ENCODE measurements at regions not wholly inside any gene's neighbourhood (a gene's known extent, or its start where the extent isn't known, plus 50 kb on each side); places are given as distances from the start of the nearest gene placed in this dataset.
"Not testable (repeated sequence)": the region's sequence is repeated elsewhere in the genome, so short reads cannot be mapped to it uniquely, and the experiment has no call there.

DNA sequence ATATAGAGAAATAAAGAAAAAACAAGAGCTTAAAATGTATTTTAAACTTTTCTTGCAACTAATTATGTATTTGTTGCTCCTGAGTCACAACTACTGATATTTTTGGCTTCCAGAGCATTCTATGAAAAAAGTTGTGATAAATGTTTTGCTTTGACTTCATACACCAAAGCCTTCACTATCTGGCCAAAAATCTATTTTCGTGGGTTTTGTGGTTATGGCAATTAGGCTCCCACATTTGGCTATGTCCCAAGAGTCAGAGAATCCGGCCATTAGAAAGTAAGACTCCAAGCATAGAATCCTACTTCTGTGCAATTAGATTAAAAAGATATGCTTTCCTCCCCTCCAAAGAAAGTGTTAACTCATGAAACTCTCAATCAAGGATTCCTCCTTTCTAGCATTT lies 1456.1 kb upstream of the ACVR2A start:
- no peak for DNase-seq

DNA sequence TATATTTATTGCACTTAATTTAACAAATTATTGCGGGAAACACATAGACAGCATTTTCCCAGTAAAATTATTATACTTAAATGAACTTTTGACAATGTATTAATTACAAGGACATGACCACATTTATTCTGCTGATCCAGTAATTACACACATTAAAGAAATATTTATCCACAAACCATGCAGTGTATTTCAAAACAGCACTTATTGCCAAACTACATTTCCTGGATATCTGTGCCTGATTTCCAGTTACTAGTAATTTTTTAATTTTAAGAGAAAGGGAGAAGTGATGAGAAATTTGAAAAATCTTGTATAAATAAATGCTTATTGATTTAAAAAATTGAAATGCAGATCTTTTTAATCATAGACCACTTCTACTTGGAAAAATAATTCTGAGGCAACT lies 1458.7 kb upstream of the ACVR2A start:
- DNase-seq, result no peak

DNA sequence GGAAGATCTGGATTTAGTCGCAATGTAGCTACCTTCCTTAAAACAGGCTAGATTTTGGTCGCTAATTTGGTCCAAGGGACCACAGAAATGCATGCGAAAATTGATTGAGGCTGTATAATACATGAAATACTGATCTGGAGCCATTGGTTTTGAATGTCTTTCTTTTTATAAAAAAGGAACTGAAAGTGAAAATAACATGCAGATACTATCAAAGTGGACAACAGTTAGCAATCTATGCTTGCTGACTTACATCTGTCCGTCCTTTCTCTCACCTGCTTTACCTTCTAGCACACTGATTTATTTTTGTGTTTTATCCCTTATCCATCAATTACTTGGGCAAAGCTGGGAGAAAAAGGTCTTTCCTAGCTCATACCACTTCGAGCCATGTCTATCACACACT lies 1459.8 kb upstream of the ACVR2A start:
- no peak for DNase-seq

DNA sequence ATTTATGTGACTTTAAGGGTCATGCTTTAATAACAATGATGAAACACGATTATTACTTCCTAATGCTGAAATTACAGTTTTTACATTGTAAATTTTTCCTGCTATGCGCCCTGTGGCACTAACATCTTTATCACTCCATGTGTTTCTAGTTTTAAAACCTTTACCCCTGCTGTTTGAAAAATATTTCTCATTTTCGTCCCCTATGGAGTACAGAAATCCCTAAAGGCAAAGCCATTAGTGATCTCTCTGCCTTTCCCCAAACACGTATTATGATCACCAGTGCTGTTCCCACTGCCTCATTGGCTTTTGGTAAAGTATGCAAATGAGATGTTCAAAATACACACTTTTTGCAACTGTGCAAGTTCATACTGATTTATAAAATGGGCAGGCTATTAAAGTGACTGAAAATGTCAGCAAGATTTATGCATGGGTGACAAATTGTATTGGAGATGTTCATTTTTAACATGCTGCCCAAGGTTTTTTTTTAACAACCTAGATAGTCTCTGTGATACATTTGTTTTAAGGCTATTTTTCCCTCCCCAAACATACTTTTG lies 1468.2 kb upstream of the ACVR2A start:
- no peak for DNase-seq

DNA sequence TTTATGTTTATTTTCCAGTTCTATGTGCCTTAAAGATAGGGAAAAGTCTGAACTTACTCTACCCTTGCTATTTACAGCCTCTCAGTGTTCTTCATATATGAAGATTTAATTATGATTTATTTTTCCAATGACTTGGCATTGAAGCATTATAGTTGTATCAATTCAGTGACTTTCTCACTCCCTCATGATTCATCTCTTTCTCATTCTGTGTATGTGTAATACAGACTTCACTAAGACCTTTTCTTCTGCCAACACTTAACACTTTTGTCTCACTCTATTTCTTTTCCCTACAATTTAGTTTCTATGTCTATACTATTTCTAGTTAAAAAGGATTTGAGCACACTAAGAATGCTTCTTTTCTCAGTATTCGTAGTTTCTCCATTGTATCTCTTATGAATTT lies 1470.3 kb upstream of the ACVR2A start:
- DNase-seq, result no peak

DNA sequence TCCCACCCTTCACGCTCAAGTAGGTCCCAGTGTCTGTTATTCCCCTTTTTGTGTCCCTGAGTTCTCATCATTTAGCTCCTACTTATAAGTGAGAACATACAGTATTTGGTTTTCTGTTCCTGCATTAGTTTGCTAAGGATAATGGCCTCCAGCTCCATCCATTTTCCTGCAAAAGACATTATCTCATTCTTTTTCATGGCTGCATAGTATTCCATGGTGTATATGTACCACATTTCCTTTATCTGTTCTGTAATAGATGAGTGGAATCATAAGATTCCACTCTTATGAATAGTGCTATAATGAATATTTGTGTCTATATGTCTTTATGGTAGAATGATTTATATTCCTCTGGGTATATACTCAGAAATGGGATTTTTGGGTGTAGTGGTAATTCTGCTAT lies 1473.5 kb upstream of the ACVR2A start:
- DNase-seq, result not testable (repeated sequence)

DNA sequence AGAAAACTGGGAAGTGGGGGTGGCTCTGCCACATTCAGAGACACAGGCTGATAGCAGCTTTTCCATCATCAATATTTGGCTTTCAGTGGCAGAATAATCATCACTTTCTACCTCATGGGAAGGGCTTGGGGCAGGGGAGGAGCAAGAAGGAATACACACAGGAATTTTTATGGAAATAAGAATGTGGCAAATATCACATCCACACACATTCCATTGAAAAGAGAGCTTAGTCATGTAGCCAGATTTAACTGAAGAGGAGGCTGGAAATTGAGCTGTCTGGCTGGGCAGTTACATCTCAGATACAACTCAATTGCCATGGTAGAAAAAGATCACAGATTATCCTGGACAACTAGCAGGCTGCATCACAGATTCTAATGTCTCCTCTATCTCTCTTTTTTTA lies 1474.0 kb upstream of the ACVR2A start:
- no peak for DNase-seq

DNA sequence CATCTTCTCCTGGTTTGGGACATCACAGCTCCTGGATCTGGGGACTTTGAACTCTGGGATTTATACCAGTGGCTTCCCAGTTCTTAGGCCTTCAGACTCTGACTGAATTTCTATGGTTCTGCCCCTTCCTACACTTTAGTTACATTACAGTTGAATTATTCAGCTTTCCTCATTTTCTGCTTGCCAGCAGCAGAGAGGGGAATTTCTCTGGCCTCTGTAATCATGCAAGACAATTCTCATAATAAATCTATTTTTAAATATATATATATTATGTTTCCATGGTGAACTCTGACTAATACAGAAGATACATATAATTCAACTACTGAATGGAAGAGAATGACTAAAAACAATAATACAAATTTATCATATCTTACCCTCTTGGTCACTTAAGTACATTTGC lies 1478.6 kb upstream of the ACVR2A start:
- no peak for DNase-seq

DNA sequence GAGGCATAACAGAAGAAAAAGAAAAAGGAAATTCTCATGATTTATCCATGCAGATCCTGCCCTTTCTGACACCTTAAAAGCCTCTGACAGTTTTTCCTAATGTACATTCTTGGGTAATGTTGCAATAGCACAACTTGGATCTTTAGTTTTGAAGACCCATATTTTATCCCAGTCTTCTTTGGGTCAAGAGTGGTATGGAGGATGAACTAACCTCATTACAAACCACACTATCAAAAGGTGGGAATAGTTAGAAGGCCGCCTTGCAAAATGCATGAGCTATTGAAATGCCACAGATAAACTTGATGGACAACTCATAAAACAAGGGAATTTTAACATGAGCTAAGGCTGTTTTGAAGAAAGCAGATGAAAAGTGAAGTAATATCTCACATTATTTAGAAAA lies 1479.8 kb upstream of the ACVR2A start:
- DNase-seq, result no peak

DNA sequence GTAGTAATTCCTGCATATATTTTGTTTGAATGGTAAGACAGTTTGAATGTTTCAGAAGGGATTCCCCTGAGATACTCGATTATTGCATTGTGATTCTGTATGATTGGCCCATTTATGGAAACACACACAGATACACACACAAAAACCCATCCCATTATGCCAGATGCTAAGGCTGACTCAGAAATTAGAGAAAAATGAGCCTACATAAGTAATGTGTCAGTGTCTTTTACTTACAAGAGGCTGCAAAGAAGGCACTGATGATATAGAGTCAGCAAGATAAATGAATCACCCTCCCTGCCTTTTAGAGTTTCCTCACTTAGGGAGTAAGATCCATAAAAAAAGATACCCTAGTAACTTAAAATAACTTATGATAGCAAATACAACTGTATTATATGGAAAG lies 1481.1 kb upstream of the ACVR2A start:
- no peak for DNase-seq

DNA sequence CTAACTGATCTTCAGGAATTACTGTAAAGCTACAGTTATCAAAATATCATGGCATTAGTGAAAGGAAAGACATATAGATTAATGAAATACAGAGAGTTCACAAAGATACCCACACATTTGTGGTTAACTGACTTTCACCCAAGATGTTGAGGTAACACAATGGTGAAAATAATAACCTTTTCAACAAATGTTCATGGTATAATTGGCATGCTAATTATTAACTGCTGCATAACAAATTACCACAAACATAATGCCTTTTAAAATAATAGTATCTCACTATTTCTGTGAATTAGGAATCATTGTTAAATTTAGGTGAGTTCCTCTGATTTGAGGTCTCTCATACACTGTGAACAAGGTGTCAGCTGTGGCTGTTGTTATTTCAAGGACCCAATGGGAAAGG lies 1493.1 kb upstream of the ACVR2A start:
- DNase-seq, result no peak

DNA sequence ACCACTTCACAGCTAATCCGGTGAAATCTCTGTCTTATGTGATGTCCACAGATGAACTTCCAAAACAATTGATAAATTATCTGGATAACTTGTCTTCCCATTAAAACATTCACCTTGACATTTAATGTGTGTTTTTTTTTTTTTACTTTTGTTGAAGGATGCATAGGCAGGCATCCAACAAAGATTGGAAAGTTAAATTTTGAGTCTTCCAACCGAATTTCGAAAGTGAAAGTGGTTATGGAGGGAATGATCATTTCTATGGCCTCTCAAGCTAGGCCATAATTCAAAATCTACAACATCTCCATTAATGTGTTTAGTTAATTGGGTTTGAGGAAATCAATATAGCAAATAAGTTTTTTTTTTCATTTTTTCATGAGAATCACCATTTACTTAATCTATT lies 1495.5 kb upstream of the ACVR2A start:
- no peak for DNase-seq

DNA sequence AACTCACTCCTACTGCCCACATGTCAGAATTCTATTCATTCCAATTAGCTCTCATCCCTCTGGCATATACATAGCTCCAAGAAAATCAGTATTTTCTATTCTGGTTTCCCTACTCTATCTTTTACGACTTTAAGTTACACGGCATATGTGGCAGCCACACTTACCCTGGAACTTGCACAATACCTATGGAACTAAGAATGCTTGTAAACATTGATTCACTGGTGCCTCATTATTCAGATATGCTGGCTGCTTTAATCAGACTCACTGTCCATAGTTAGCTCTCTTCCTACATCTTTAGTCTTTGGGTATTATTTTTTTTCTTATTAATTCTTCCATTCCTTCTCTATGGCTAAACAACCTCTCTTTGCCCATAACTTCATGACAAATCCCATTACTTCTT lies 1519.9 kb upstream of the ACVR2A start:
- DNase-seq, result no peak

DNA sequence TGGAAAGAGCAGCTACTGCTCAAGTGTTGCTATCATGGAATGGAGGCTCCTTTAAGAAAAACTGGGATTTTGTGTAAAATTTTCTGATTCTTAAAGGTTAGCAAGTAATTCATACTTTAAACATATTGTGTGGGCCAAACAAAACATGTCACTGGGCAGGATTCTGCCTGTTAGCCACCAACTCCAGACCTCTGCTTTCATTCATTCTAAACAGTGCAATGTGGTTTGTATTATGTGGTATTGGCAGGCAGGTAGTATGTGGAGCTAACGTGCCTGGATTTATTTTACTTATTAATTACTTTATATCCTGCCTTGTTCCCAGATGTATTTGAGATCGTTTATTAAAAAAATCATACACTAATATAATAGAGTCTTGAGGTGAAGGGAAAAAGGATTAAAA lies 1521.3 kb upstream of the ACVR2A start:
- no peak for DNase-seq

DNA sequence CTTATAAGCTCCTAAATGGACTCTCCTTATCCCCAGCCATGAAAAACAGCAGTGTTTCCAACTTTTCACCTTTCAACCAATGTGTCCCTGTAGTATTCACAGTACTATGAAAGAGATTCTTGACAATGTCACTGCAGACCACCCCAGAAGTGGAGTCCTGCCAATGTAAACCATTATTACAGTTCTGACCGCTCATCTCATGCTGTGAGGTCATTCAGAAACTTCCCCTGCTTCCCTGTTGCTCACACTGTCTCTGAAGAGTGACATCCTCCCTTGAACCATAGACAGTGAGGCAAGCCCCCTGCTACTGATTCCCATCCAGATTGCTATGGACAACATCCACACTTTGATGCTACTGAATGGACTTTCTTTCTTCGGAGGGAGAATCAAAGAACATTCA lies 1523.7 kb upstream of the ACVR2A start:
- peak; percentile 67 for DNase-seq

DNA sequence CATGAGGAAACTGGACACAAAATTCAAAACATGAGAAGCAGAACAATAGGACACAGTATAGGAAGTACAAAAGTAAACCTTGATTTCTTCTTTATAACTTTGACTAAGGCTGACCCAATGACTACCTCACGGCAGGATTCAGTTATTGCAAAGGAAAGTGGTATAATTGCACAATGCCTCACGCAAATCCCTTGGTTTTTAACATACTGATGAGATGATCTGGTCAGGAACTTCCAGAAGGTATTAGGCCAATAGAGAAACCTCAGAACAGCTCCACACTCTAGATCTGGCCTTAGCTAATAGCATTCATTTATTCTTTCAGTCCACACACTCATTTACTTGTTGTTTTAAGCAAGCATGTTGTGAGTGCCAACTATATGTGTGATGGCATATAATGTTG lies 1526.9 kb upstream of the ACVR2A start:
- no peak for DNase-seq

DNA sequence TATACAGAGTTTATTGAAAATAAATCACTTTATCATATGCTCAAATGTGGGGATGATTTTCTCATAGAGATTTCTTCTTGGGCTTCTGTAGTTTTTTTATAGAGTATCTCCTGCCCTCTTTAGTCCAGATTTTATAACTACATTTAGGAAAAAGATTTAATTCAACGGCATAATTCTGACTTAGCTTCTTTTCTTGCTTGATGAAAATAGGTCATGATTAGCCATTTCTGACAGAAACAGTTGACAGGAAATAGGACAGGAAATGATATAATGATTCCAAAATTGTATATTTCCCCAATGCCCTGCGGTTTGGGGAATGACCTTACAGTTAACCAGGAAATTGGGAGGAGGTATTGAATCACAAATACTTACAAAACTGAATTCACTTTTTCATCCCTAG lies 1531.9 kb upstream of the ACVR2A start:
- DNase-seq, result no peak

DNA sequence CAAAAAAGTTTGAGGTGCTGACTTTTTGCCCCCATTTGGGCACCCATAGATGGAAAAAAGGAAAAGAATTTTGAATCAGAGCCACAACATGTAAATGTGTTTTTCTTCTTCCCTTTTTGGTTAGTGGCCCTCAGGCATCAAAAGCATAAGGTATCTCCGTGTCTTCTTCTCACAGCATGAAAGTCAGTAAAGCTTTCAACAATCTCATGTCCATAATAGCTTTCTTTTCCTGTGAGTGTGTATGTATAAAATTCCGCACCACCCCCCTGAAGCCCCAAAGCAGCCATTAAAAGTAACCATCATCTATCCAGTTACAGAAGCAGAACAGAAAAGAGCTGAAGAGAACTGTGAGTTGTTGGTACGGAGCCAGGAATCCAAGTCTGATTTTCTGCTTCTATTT lies 1539.7 kb upstream of the ACVR2A start:
- no peak for DNase-seq

DNA sequence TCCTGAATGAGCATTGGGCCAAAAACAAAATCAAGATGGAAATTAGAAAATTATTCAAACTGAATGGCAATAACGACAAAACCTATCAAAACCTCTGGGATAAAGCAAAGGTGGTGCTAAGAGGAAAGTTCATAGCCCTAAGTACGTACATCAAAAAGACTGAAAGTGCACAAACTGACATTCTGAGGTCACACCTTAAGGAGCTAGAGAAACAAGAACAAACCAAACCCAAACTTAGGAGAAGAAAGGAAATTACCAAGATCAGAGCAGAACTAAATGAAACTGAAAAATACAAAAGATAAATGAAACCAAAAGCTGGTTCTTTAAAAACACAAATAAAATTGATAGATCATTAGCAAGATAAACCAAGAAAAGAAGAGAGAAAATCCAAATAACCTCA lies 1543.5 kb upstream of the ACVR2A start:
- no peak for DNase-seq

DNA sequence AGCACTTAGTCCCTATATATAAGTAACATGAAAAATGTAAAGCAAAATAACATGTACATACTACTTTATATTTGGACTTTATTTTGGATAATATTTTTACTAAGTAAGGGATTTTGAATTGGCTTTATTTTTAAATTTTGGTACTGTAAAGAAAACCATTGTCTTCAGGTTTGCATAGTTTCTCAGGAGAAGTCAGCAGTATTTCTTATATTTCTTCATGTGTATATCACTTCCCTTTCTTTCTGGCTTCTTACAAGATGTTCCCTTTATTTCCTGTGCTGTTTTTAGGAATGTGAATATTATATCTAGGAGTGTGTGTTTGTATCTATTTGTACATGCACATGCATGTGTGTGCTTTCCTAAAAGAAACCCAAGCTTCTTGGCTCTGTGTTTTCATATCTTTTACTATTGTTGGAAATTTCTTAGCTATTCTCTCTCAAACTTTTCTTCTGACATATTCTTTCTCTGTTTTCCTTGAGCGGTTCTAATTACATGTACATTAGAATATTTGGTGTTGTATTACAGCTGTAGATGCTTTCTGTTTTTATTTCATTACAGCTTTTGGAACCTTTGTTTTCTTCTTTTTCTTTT lies 1549.7 kb upstream of the ACVR2A start:
- DNase-seq, result no peak

DNA sequence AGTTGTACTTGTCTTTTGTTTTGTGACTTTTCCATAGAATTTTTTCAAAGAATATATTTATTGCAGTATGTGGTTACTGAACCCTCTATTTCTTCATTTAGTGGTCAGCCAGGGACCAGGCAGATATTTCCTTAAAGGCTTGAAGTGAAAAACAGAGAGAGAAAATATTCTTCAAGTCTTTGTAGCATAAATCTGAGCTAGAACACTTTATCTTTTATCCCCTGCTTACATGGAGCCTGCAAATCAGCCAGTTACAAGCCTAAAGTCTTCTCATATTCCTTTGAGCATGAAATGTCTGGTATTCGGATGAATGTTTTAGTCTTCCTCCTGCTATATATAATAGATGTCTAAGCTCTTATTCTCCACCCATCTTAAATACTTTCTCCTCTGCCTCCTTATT lies 1557.5 kb upstream of the ACVR2A start:
- DNase-seq, result no peak

DNA sequence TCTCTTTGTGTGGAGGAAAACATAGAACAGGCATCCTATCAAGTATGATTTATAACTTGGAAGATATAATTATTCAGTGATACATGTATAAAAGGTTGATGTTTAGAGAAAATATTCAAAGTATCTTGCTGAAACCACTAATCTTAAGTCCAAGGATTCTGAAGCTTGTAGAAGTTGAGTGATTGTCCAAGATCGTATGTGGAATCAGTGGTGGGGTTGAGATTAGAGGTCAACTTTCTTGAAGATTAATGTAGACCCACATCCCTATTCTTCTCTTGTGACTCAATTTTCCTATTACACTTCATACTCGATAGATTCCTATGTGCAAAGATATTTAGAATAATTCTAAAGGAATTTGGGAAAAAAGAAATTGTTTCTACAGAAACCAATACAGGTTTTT lies 1565.9 kb upstream of the ACVR2A start:
- DNase-seq, result no peak

DNA sequence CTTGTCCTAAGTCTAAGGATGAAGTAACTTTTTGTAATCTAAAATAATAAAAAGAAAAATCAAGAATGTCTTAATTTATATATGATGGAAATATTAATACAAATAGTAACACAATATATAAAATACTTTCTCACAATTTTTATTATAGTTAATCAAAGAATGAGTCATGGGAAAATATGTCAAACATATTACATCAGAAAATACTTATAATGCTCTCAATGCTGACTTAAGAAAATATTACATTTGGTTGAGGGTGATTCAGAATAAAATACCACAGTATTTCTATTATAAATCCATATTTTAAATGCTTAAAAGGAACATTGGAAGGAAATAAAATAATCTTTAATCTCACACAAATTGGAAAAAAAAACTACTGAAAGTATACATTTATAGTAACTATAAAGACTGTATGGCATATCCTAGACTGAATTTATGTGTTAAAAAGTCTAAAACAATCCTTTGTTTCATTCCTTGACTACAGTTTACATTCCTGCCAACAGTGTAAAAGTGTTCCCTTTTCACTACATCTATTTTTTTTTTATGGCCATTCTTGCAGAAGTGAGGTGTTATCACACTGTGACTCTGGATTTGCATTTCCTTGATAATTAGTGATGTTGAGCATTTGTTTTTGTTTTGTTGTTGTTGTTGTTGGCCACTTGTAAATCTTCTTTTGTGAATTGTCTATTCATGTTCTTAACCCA lies 1573.5 kb upstream of the ACVR2A start:
- no peak for DNase-seq

DNA sequence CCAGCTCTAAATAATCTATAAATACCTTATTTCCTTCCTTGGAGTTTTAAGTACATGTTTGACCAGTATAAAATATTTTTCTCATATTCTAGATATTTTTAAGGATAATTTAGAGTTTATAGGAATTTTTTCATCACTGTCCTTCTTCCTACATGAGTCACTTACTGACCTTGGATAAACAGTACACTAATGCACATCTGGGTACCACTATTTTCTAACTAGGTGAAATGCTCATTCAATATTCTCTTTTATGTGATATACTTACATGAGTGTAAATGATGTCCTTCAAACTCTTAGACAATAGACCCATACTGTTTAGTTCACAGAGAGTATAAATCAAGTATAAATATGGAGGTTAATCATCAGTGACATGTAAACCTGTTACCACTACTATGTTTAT lies 1574.2 kb upstream of the ACVR2A start:
- DNase-seq, result no peak
